SK-N-SH (cell line): ENCODE measurements at regions not wholly inside any gene's neighbourhood (a gene's known extent, or its start where the extent isn't known, plus 50 kb on each side); places are given as distances from the start of the nearest gene placed in this dataset.

Source experiments
- CTCF ChIA-PET: fragments of 300-600, 350-600 bp; formaldehyde crosslinking; extraction: SDS; loops from one replicate; lab custom pipeline; 2021; lab: Yijun Ruan, JAX
- POLR2A ChIA-PET: fragments of 350-600 bp; sonication (Branson Sonifier 250); formaldehyde crosslinking; extraction: SDS; loops from one replicate; lab custom pipeline; 2020; ENCODE audit warnings: antibody characterized with exemption, inconsistent platforms; lab: Yijun Ruan, JAX
- DNase-seq: peaks from one replicate; pipeline ENCODE4 v3.0.0; 2012
- H2AFZ ChIP-seq: fragments of 200-600 bp; sonication (generic); 2 replicates; pipeline ENCODE4 v1.8.1; 2016; ENCODE audit warnings: antibody characterized with exemption, mild to moderate bottlenecking, low read depth
- H3F3A ChIP-seq: fragments of 200-600 bp; sonication (generic); replicated peaks from 2 replicates; pipeline ENCODE3; 2016; ENCODE audit warnings: antibody characterized with exemption, mild to moderate bottlenecking; ENCODE audit not compliant: insufficient read depth
- H3K27ac ChIP-seq, 2 experiments: fragments of 200-500 bp in 1 of 2; fragments of 200-600 bp in 1 of 2; sonication (Bioruptor generic) in 1 of 2; sonication (generic), shearing (Covaris generic) in 1 of 2; 2 replicates each; pipeline versions ENCODE4 v1.5.1 to v1.6.1; 2014 to 2016; ENCODE audit warnings: low read depth in 2 of 2, inconsistent platforms in 1 of 2, low read length in 1 of 2, mild to moderate bottlenecking in 1 of 2, mixed read lengths in 1 of 2
- H3K27me3 ChIP-seq: fragments of 200-600 bp; sonication (generic), shearing (Covaris generic); 2 replicates; pipeline ENCODE4 v1.6.1; 2016; ENCODE audit warnings: mixed run types; ENCODE audit not compliant: insufficient read depth
- H3K36me3 ChIP-seq, 2 experiments: fragments of 200-500 bp in 1 of 2; fragments of 200-600 bp in 1 of 2; sonication (Bioruptor generic) in 1 of 2; sonication (generic) in 1 of 2; replicated peaks in 1 of 2; 2 replicates each; pipeline versions ENCODE3 to v1.5.1; 2014 to 2016; ENCODE audit warnings: low read length in 1 of 2, mild to moderate bottlenecking in 1 of 2; ENCODE audit not compliant: insufficient read depth in 2 of 2, control insufficient read depth in 1 of 2
- H3K4me1 ChIP-seq, 2 experiments: fragments of 200-500 bp in 1 of 2; fragments of 200-600 bp in 1 of 2; sonication (Bioruptor generic) in 1 of 2; sonication (generic), shearing (Covaris generic) in 1 of 2; 2 replicates each; pipeline versions ENCODE4 v1.5.1 to v1.6.1; 2014 to 2016; ENCODE audit warnings: low read depth in 1 of 2, low read length in 1 of 2, mixed run types in 1 of 2; ENCODE audit not compliant: insufficient read depth in 2 of 2, control insufficient read depth in 1 of 2
- H3K4me2 ChIP-seq: fragments of 200-600 bp; sonication (generic), shearing (Covaris generic); 2 replicates; pipeline ENCODE4 v1.6.1; 2017; ENCODE audit warnings: mixed run types
- H3K4me3 ChIP-seq, 2 experiments: fragments of 200-500 bp in 1 of 2; fragments of 200-600 bp in 1 of 2; sonication (Bioruptor generic) in 1 of 2; sonication (generic), shearing (Covaris generic) in 1 of 2; 2 replicates each; pipeline versions ENCODE4 v1.5.1 to v1.8.1; 2014 to 2016; ENCODE audit warnings: low read depth in 2 of 2, inconsistent platforms in 1 of 2, low read length in 1 of 2, mild to moderate bottlenecking in 1 of 2, mixed read lengths in 1 of 2, moderate library complexity in 1 of 2
- H3K79me2 ChIP-seq: fragments of 200-600 bp; sonication (generic); 2 replicates; pipeline ENCODE4 v1.8.1; 2017; ENCODE audit warnings: mild to moderate bottlenecking; ENCODE audit not compliant: insufficient read depth
- H3K9ac ChIP-seq: fragments of 200-600 bp; sonication (generic); 2 replicates; pipeline ENCODE4 v1.6.1; 2017; ENCODE audit warnings: mixed run types
- H3K9me2 ChIP-seq: fragments of 200-600 bp; sonication (generic); 2 replicates; pipeline ENCODE4 v1.6.1; 2017; ENCODE audit warnings: mixed run types
- H3K9me3 ChIP-seq: fragments of 200-600 bp; sonication (generic); 2 replicates; pipeline ENCODE4 v1.6.1; 2017; ENCODE audit warnings: mixed run types, mild to moderate bottlenecking, moderate library complexity
- H4K20me1 ChIP-seq: fragments of 200-600 bp; sonication (generic); 2 replicates; pipeline ENCODE4 v1.6.1; 2017; ENCODE audit warnings: mild to moderate bottlenecking, mixed run types; ENCODE audit not compliant: insufficient read depth
- EP300 ChIP-seq, 2 experiments: IDR thresholded peaks; 2 replicates each; pipeline versions ENCODE4 v1.4.0 to v1.6.1; 2012; ENCODE audit warnings: borderline replicate concordance in 1 of 2, low read depth in 1 of 2, low read length in 1 of 2
- FOXJ3 ChIP-seq: sonication (generic); formaldehyde crosslinking; IDR thresholded peaks from 2 replicates; pipeline ENCODE4 v1.5.1; 2020; ENCODE audit warnings: mild to moderate bottlenecking, missing genetic modification reagents
- JUND ChIP-seq: IDR thresholded peaks from 2 replicates; pipeline ENCODE4 v1.4.0; 2012
- MAX ChIP-seq: IDR thresholded peaks from 2 replicates; pipeline ENCODE4 v1.4.0; 2012; ENCODE audit warnings: low read depth
- MEF2A ChIP-seq: IDR thresholded peaks from 2 replicates; pipeline ENCODE4 v1.4.0; 2012; ENCODE audit warnings: low read depth, borderline replicate concordance
- MXI1 ChIP-seq: IDR thresholded peaks from 2 replicates; pipeline ENCODE4 v1.6.1; 2012; ENCODE audit warnings: mild to moderate bottlenecking, low read depth, low read length, improper control_type of control experiment
- NRF1 ChIP-seq: IDR thresholded peaks from 2 replicates; pipeline ENCODE4 v1.6.1; 2012; ENCODE audit warnings: low read depth, mild to moderate bottlenecking, low read length
- POLR2AphosphoS5 ChIP-seq: IDR thresholded peaks from 2 replicates; pipeline ENCODE4 v1.6.1; 2012; ENCODE audit warnings: low read depth, low read length
- RAD21 ChIP-seq: IDR thresholded peaks from 2 replicates; pipeline ENCODE4 v1.6.1; 2012; ENCODE audit warnings: mild to moderate bottlenecking, low read length
- RFX5 ChIP-seq: IDR thresholded peaks from 2 replicates; pipeline ENCODE4 v1.6.1; 2012; ENCODE audit warnings: mild to moderate bottlenecking, improper control_type of control experiment, low read length
- SMC3 ChIP-seq: IDR thresholded peaks from 2 replicates; pipeline ENCODE4 v1.6.1; 2012; ENCODE audit warnings: low read depth, low read length, improper control_type of control experiment
- TAF1 ChIP-seq: IDR thresholded peaks from 2 replicates; pipeline ENCODE4 v1.6.1; 2012; ENCODE audit warnings: low read depth, mild to moderate bottlenecking, low read length, moderate library complexity, borderline replicate concordance
- TCF12 ChIP-seq: IDR thresholded peaks from 2 replicates; pipeline ENCODE4 v1.4.0; 2012
- TEAD4 ChIP-seq: IDR thresholded peaks from 2 replicates; pipeline ENCODE4 v1.4.0; 2012; ENCODE audit warnings: mild to moderate bottlenecking, borderline replicate concordance; ENCODE audit not compliant: insufficient read depth
- YY1 ChIP-seq: IDR thresholded peaks from 2 replicates; pipeline ENCODE4 v1.4.0; 2012; ENCODE audit warnings: low read depth, mild to moderate bottlenecking
- WGBS: methylation state at CpG from one replicate; pipeline ENCODE4 v1.1.6; 2017; ENCODE audit warnings: low lambda C conversion rate; 5-methylcytosine and 5-hydroxymethylcytosine counted together
- TF ChIP-seq, protein P1 (sequence below): IDR thresholded peaks from 2 replicates; pipeline ENCODE4 v1.4.0; 2012; ENCODE audit warnings: low read depth, borderline replicate concordance

GRCh38 chr3:25266677-25267076, 161.4 kb upstream of the RARB start:
- Histone ChIP-seq H4K20me1 (no peaks in the 10 kb centered on the region), H3K4me2 (no peak overlapping the region), H3K27ac (no peak overlapping the region), H3K9me2 (no peaks in the 10 kb centered on the region), H3K79me2 (no peaks in the 10 kb centered on the region), H3K9me3 (no peaks in the 10 kb centered on the region), H3K27me3 (no peaks in the 10 kb centered on the region; the same call in 1 of the 2 replicates), H3K4me1 (no peaks in the 10 kb centered on the region; a peak in 1 of 4 replicates), H3K36me3 (no peaks in the 10 kb centered on the region), H2AFZ (no peak overlapping the region), H3F3A (no peaks in the 10 kb centered on the region), H3K9ac (no peak overlapping the region), H3K4me3 (no peak overlapping the region)
- CTCF ChIA-PET = no interaction called here
- POLR2A ChIA-PET = no interaction called here
- DNase-seq = no peak
- no peak for TF ChIP-seq TEAD4
- 44% methylated on average over 1 of the region's 1 CpG for WGBS

DNA sequence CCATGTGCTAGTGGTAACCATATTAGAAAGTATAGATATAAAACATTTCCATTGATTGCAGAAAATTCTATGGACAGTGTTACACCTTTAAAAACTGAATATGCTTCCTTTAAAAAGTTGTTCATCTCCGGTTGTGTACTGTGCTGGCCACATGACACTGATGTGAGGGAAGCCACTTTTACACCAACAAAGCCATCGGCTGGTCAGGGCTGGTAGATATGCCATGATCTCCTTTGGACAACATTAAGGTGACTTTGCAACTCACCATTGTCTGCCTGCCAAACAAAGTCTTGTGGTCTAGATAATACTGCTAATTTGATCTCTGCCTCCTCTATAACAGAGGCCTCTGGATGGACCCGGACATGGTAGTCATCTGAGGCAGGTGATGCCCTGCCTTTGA, 156.0 kb upstream of the RARB start:
- H3K79me2 ChIP-seq = no peaks in the 10 kb centered on the region
- TF ChIP-seq, protein P1, sequence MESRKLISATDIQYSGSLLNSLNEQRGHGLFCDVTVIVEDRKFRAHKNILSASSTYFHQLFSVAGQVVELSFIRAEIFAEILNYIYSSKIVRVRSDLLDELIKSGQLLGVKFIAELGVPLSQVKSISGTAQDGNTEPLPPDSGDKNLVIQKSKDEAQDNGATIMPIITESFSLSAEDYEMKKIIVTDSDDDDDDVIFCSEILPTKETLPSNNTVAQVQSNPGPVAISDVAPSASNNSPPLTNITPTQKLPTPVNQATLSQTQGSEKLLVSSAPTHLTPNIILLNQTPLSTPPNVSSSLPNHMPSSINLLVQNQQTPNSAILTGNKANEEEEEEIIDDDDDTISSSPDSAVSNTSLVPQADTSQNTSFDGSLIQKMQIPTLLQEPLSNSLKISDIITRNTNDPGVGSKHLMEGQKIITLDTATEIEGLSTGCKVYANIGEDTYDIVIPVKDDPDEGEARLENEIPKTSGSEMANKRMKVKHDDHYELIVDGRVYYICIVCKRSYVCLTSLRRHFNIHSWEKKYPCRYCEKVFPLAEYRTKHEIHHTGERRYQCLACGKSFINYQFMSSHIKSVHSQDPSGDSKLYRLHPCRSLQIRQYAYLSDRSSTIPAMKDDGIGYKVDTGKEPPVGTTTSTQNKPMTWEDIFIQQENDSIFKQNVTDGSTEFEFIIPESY = no peak
- no peak for TF ChIP-seq TCF12
- TF ChIP-seq SMC3 = no peak
- TF ChIP-seq MAX = no peak
- TF ChIP-seq RAD21 = no peak
- no peak for TF ChIP-seq FOXJ3 (CRISPR knock-in tag)
- TF ChIP-seq MXI1 = no peak
- no peak for TF ChIP-seq RFX5
- no peak for TF ChIP-seq JUND
- TF ChIP-seq TAF1 = no peak
- no peak for TF ChIP-seq EP300 (IDR thresholded peaks at IDR 0.05; ENCODE audit: borderline replicate concordance in 1 of 2, low read depth in 1 of 2, low read length in 1 of 2)
- no peak for TF ChIP-seq NRF1
- no peak for TF ChIP-seq POLR2AphosphoS5
- TF ChIP-seq MEF2A = no peak
- TF ChIP-seq YY1 = no peak
- TF ChIP-seq, all 33 proteins: peak for 0
- no peak overlapping the region for H3K4me2 ChIP-seq
- no peaks in the 10 kb centered on the region for H4K20me1 ChIP-seq
- H3K27ac ChIP-seq = no peak overlapping the region
- no peak overlapping the region for H2AFZ ChIP-seq
- ChIA-PET CTCF (no interaction called here), POLR2A (no interaction called here)
- H3F3A ChIP-seq = no peaks in the 10 kb centered on the region
- no peaks in the 10 kb centered on the region for H3K9me2 ChIP-seq
- no peaks in the 10 kb centered on the region; a peak in 1 of 4 replicates for H3K4me1 ChIP-seq
- no peaks in the 10 kb centered on the region for H3K9me3 ChIP-seq
- no peaks in the 10 kb centered on the region for H3K36me3 ChIP-seq
- no peak overlapping the region for H3K9ac ChIP-seq
- H3K4me3 ChIP-seq = no peak overlapping the region
- 80% methylated on average over 2 of the region's 3 CpGs for WGBS
- no peaks in the 10 kb centered on the region for H3K27me3 ChIP-seq
- DNase-seq = no peak
